ENCODE measurements at regions not wholly inside any gene's neighbourhood (a gene's known extent, or its start where the extent isn't known, plus 50 kb on each side); places are given as distances from the start of the nearest gene placed in this dataset.

DNA sequence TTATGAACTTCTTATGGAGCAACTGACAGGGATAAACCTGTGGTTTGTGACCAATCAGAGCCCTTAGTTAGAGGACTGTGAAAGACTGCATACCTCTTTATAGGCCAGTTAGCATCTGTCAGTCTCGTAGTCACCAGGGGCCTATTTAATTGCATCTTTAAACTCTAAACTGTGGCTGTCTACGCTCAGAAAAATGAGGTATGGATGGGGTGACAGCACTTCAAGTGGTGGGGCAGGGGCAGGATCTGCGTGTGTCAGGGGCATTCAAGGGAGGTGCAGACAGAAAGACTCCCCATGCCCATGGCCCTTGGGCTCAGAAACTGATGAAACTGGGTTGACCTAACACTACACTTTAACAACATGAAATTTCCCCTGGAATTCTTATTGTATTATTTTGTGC lies 132.6 kb upstream of the TBCA start:
- H3K27ac ChIP-seq: no peak overlapping the region
- 86 to 88% (median 87%) methylated on average over 3 of the region's 3 CpGs for WGBS, 4 donors
- no peaks in the 10 kb centered on the region for H3K4me1 ChIP-seq (replicated peaks in 1 of 2)
- no peak for DNase-seq
- no peaks in the 10 kb centered on the region for H3K9me3 ChIP-seq (replicated peaks in 1 of 3)
- intact Hi-C loops (cut with DNase I): no loop called here
- H3K4me3 ChIP-seq: no peak overlapping the region
- no peaks in the 10 kb centered on the region for H3K36me3 ChIP-seq (replicated peaks in 1 of 2)
- no peaks in the 10 kb centered on the region for H3K27me3 ChIP-seq
- TF ChIP-seq, protein P1, sequence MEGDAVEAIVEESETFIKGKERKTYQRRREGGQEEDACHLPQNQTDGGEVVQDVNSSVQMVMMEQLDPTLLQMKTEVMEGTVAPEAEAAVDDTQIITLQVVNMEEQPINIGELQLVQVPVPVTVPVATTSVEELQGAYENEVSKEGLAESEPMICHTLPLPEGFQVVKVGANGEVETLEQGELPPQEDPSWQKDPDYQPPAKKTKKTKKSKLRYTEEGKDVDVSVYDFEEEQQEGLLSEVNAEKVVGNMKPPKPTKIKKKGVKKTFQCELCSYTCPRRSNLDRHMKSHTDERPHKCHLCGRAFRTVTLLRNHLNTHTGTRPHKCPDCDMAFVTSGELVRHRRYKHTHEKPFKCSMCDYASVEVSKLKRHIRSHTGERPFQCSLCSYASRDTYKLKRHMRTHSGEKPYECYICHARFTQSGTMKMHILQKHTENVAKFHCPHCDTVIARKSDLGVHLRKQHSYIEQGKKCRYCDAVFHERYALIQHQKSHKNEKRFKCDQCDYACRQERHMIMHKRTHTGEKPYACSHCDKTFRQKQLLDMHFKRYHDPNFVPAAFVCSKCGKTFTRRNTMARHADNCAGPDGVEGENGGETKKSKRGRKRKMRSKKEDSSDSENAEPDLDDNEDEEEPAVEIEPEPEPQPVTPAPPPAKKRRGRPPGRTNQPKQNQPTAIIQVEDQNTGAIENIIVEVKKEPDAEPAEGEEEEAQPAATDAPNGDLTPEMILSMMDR (IDR thresholded peaks at IDR 0.05): no peak
- TF ChIP-seq POLR2A (IDR thresholded peaks at IDR 0.05): no peak

DNA sequence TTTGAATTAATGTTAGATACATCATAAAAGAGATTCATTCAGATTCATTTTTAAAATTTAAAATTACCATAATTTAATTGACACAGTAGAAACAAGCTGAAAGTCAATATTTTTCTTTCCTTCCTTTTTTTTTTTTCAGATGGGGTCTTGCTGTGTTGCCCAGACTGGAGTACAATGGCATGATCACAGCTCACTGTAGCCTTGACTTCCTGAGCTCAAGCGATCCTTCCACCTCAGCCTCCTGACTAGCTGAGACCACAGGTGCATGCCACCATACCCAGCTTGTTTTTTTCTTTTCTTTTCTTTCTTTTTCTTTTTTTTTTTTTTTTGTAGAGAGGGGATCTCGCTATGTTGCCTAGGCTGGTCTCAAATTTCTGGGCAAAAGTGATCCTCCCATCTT lies 131.6 kb upstream of the TBCA start:
- no peak for TF ChIP-seq POLR2A (IDR thresholded peaks at IDR 0.05)
- TF ChIP-seq, protein P1 (IDR thresholded peaks at IDR 0.05): no peak
- intact Hi-C loops (cut with DNase I): no loop called here
- Histone ChIP-seq H3K4me3 (no peak overlapping the region), H3K36me3 (replicated peaks in 1 of 2) (no peaks in the 10 kb centered on the region), H3K27ac (no peak overlapping the region), H3K9me3 (replicated peaks in 1 of 3) (no peaks in the 10 kb centered on the region), H3K27me3 (no peaks in the 10 kb centered on the region), H3K4me1 (replicated peaks in 1 of 2) (no peaks in the 10 kb centered on the region)
- 84 to 100% (median 89%) methylated on average over 2 of the region's 2 CpGs for WGBS, 4 donors
- DNase-seq: no peak

DNA sequence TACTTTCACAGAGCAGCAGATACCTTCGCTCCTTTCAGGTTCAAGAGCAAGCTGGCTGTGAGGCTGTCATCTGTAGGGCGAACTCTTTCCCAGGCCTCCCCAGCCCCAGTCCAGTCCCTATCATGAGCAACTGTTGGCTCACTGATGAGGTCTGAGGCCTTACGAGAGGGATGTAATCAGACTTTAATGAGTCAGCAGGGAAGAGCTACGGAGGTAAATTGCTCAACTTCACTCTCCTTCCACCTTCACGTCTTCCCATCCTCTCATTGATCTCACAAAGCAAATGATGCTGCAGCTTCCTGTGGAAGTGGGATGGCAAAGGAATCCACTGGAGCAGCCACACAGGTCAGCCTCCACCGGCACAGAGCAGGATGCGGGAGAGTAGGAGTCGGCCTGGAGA lies 130.7 kb upstream of the TBCA start:
- Histone ChIP-seq H3K4me3 (no peak overlapping the region), H3K9me3 (replicated peaks in 1 of 3) (no peaks in the 10 kb centered on the region), H3K4me1 (replicated peaks in 1 of 2) (no peaks in the 10 kb centered on the region), H3K36me3 (replicated peaks in 1 of 2) (no peaks in the 10 kb centered on the region), H3K27me3 (no peaks in the 10 kb centered on the region), H3K27ac (no peak overlapping the region)
- 83 to 87% (median 85%) methylated on average over 6 to 8 of the region's 8 CpGs for WGBS, 4 donors
- TF ChIP-seq, protein P1 (IDR thresholded peaks at IDR 0.05): no peak
- no peak for TF ChIP-seq POLR2A (IDR thresholded peaks at IDR 0.05)
- DNase-seq: no peak
- intact Hi-C loops (cut with DNase I): no loop called here

DNA sequence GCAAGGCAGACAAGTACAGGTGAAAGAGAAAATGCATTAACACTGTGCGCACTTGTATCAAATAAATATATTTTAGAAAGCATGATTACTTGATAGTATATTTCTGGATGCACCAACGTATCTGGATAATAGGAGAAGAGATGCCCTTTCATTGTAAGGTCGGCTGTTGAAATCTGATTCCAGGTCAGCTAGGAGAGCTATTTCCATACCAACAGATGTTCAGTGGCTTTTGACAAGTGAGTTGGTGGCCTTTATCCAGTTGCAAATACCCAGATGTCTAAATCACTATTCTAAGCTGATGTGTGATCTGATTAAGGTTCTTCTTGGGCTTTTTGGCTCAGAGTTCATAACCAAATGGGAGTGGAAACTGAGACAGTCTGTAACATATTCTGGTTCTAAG lies 128.2 kb upstream of the TBCA start:
- H3K27me3 ChIP-seq: no peaks in the 10 kb centered on the region
- 75 to 92% (median 85%) methylated on average over 3 of the region's 3 CpGs for WGBS, 4 donors
- no peak for DNase-seq
- H3K4me3 ChIP-seq: no peak overlapping the region
- TF ChIP-seq, protein P1 (IDR thresholded peaks at IDR 0.05): no peak
- no peak for TF ChIP-seq POLR2A (IDR thresholded peaks at IDR 0.05)
- H3K36me3 ChIP-seq (replicated peaks in 1 of 2): no peaks in the 10 kb centered on the region
- H3K27ac ChIP-seq: no peak overlapping the region
- intact Hi-C loops (cut with DNase I): no loop called here
- no peaks in the 10 kb centered on the region for H3K4me1 ChIP-seq (replicated peaks in 1 of 2)
- H3K9me3 ChIP-seq (replicated peaks in 1 of 3): no peaks in the 10 kb centered on the region

Data from adrenal gland (tissue), 9 donors.